Caco-2 (cell line): ENCODE measurements at regions not wholly inside any gene's neighbourhood (a gene's known extent, or its start where the extent isn't known, plus 50 kb on each side); places are given as distances from the start of the nearest gene placed in this dataset.

ENCODE experiments used
- BruUV-seq: library from RNA; stranded (reverse); fragments of 400-500 nt; replicated peaks from 2 replicates; lab custom pipeline; 2021; lab: Mats Ljungman, UMichigan
- CTCF ChIA-PET: fragments of 300-600 bp; sonication (Branson Sonifier 250); formaldehyde crosslinking; loops from one replicate; lab custom pipeline; 2022; ENCODE audit warnings: antibody characterized with exemption; lab: Charles Lee
- POLR2A ChIA-PET: fragments of 300-600 bp; sonication (Branson Sonifier 250); formaldehyde crosslinking; loops from one replicate; lab custom pipeline; 2022; ENCODE audit warnings: antibody characterized with exemption; lab: Charles Lee
- DNase-seq, 2 experiments: peaks; one replicate each; pipeline versions ENCODE4 v3.0.0 to v3.0.0-alpha.2; 2020 to 2022
- H3K27me3 ChIP-seq: replicated peaks from 2 replicates; pipeline ENCODE4 v1.6.0; 2011; ENCODE audit warnings: low read length; ENCODE audit not compliant: control insufficient read depth, insufficient read depth
- H3K36me3 ChIP-seq: 2 replicates; pipeline ENCODE4 v1.5.1; 2011; ENCODE audit warnings: low read length; ENCODE audit not compliant: control insufficient read depth, insufficient read depth
- H3K4me1 ChIP-seq: fragments of 250-450 bp; sonication (Bioruptor Pico); 2 replicates; pipeline ENCODE4 v1.5.1; 2020; ENCODE audit warnings: mild to moderate bottlenecking
- H3K4me3 ChIP-seq: 2 replicates; pipeline ENCODE4 v1.5.1; 2011; ENCODE audit warnings: low read depth, mild to moderate bottlenecking, control low read depth, low read length
- H3K9me3 ChIP-seq: fragments of 250-450 bp; sonication (Bioruptor Pico); 2 replicates; pipeline ENCODE4 v1.5.1; 2020; ENCODE audit warnings: mild to moderate bottlenecking, moderate library complexity
- H3K27ac Mint-ChIP-seq: one replicate; pipeline ENCODE4 v1.8.0; 2022; ENCODE audit warnings: mixed read lengths; ENCODE audit not compliant: unreplicated experiment
- H3K27me3 Mint-ChIP-seq: one replicate; pipeline ENCODE4 v1.8.0; 2022; ENCODE audit warnings: mixed read lengths; ENCODE audit not compliant: insufficient read depth, unreplicated experiment
- H3K36me3 Mint-ChIP-seq: one replicate; pipeline ENCODE4 v1.8.0; 2022; ENCODE audit warnings: mild to moderate bottlenecking, mixed read lengths; ENCODE audit not compliant: insufficient read depth, unreplicated experiment
- H3K4me1 Mint-ChIP-seq: one replicate; pipeline ENCODE4 v1.8.0; 2022; ENCODE audit warnings: low read depth, mixed read lengths; ENCODE audit not compliant: unreplicated experiment
- H3K4me3 Mint-ChIP-seq: one replicate; pipeline ENCODE4 v1.8.0; 2022; ENCODE audit warnings: mild to moderate bottlenecking, moderate library complexity, mixed read lengths; ENCODE audit not compliant: unreplicated experiment
- H3K9me3 Mint-ChIP-seq: one replicate; pipeline ENCODE4 v1.8.0; 2022; ENCODE audit warnings: mixed read lengths; ENCODE audit not compliant: unreplicated experiment
- intact Hi-C: fragments of 100-400 bp; cut with micrococcal nuclease; formaldehyde crosslinking; loops from one replicate; pipeline ENCODE4 v1.10.0; 2022; ENCODE audit not compliant: unreplicated experiment
- TF ChIP-seq, protein P1 (sequence below), 2 experiments: fragments of 200-600 bp in 1 of 2; IDR thresholded peaks; 1 replicate in 1 of 2; 2 replicates in 1 of 2; pipeline versions ENCODE4 v1.5.1 to v1.8.0; 2011 to 2022; ENCODE audit warnings: antibody characterized with exemption in 1 of 2, control low read depth in 1 of 2, inconsistent platforms in 1 of 2, low read depth in 1 of 2, low read length in 1 of 2, mild to moderate bottlenecking in 1 of 2, moderate library complexity in 1 of 2; ENCODE audit not compliant: insufficient read depth in 1 of 2, severe bottlenecking in 1 of 2, unreplicated experiment in 1 of 2

DNA sequence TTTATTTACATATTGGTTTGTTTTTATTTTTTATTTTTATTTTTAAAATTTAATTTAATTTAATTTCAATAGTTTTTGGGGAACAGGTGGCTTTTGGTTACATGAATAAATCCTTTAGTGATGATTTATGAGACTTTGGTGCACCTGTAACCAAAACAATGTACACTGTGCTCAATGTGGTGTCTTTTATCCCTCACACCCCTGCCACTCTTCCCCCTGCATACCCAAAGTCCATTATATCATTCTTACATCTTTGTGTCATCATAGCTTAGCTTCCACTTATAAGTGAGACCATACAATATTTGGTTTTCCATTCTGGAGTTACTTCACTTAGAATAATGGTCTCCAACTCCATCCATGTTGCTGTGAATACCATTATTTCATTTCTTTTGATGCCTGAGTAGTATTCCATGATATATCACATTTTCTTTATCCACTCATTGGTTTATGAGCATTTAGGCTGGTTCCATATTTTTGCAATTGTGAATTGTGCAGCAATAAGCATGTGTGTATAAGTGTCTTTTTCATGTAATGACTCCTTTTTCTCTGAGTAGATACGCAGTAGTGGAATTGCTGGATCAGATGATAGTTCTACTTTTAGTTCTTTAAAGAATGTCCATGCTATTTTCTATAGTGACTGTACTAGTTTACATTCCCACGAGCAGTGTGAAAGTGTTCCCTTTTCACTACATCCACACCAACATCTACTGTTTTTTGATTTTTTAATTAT is 157.1 kb downstream of the CPXCR1 start:
- TF ChIP-seq, protein P1, sequence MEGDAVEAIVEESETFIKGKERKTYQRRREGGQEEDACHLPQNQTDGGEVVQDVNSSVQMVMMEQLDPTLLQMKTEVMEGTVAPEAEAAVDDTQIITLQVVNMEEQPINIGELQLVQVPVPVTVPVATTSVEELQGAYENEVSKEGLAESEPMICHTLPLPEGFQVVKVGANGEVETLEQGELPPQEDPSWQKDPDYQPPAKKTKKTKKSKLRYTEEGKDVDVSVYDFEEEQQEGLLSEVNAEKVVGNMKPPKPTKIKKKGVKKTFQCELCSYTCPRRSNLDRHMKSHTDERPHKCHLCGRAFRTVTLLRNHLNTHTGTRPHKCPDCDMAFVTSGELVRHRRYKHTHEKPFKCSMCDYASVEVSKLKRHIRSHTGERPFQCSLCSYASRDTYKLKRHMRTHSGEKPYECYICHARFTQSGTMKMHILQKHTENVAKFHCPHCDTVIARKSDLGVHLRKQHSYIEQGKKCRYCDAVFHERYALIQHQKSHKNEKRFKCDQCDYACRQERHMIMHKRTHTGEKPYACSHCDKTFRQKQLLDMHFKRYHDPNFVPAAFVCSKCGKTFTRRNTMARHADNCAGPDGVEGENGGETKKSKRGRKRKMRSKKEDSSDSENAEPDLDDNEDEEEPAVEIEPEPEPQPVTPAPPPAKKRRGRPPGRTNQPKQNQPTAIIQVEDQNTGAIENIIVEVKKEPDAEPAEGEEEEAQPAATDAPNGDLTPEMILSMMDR (IDR thresholded peaks at IDR 0.05; ENCODE audit: insufficient read depth in 1 of 2, low read depth in 1 of 2, low read length in 1 of 2, severe bottlenecking in 1 of 2, unreplicated experiment in 1 of 2) = no peak
- H3K4me3 ChIP-seq = no peak overlapping the region
- no peak overlapping the region for H3K4me3 Mint-ChIP-seq
- H3K36me3 ChIP-seq = no peaks in the 10 kb centered on the region
- H3K9me3 ChIP-seq = no peaks in the 10 kb centered on the region
- ChIA-PET POLR2A (no interaction called here), CTCF (no interaction called here)
- H3K4me1 ChIP-seq = no peaks in the 10 kb centered on the region
- H3K27ac Mint-ChIP-seq = no peak overlapping the region
- no peaks in the 10 kb centered on the region for H3K36me3 Mint-ChIP-seq
- H3K27me3 Mint-ChIP-seq = no peaks in the 10 kb centered on the region
- BruUV-seq = no TSS peak
- H3K27me3 ChIP-seq = no peaks in the 10 kb centered on the region
- intact Hi-C loops = no loop called here
- H3K9me3 Mint-ChIP-seq = no peaks in the 10 kb centered on the region
- H3K4me1 Mint-ChIP-seq = no peaks in the 10 kb centered on the region
- DNase-seq = no peak

DNA sequence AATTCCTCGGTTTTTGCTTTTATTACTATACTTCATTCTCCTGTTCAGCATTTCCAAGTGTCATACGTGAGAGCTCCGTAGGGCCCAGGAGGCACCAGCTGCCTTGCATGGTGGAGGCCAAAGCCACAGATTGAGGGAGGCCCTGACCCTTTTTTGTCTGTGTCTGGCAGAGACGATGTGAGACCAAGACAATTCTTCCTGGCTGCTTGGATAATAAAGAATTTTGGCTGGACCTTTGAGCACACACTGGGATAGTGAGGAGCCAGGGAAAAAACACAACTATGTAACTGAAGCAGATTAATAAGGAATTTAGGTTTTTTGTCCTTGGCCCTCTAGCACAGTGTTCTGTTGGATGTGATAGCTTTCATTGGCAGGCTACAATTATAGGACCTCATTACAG is 161.0 kb downstream of the CPXCR1 start:
- Mint-ChIP-seq H3K27me3 (no peaks in the 10 kb centered on the region), H3K9me3 (no peaks in the 10 kb centered on the region), H3K4me3 (no peak overlapping the region), H3K4me1 (no peaks in the 10 kb centered on the region), H3K27ac (no peak overlapping the region), H3K36me3 (no peaks in the 10 kb centered on the region)
- intact Hi-C loops = no loop called here
- H3K4me3 ChIP-seq = no peak overlapping the region
- no peaks in the 10 kb centered on the region for H3K27me3 ChIP-seq
- no peak for DNase-seq
- no peaks in the 10 kb centered on the region for H3K36me3 ChIP-seq
- TF ChIP-seq, protein P1 (IDR thresholded peaks at IDR 0.05; ENCODE audit: insufficient read depth in 1 of 2, low read depth in 1 of 2, low read length in 1 of 2, severe bottlenecking in 1 of 2, unreplicated experiment in 1 of 2) = no peak
- ChIA-PET CTCF (no interaction called here), POLR2A (no interaction called here)
- H3K9me3 ChIP-seq = no peaks in the 10 kb centered on the region
- no peaks in the 10 kb centered on the region for H3K4me1 ChIP-seq
- BruUV-seq = no TSS peak

DNA sequence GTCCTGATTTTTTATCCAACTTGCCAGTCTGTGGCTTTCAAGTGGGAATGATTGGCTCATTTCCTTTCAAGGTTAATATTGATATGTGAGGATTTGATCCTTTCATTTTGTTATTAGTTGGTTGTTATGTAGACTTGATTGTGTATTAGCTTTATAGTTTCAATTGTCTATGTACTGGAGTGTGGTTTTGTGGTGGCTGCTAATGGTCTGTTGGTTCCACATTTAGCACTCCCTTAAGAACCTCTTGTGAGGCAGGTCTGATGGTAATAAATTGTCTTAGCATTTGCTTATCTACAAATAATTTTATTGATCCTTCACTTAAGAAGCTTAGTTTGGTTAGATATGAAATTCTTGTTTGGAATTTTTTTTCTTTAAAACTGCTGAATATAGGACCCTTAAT is 190.6 kb downstream of the CPXCR1 start:
- no peaks in the 10 kb centered on the region for H3K4me1 ChIP-seq

More for the DNA sequence above, 190.6 kb downstream of the CPXCR1 start:
- Mint-ChIP-seq H3K36me3 (no peaks in the 10 kb centered on the region), H3K4me1 (no peaks in the 10 kb centered on the region), H3K4me3 (no peak overlapping the region), H3K27me3 (no peaks in the 10 kb centered on the region), H3K9me3 (no peaks in the 10 kb centered on the region), H3K27ac (no peak overlapping the region)
- no TSS peak for BruUV-seq
- Histone ChIP-seq H3K36me3 (no peaks in the 10 kb centered on the region), H3K27me3 (no peaks in the 10 kb centered on the region), H3K4me3 (no peak overlapping the region), H3K9me3 (no peaks in the 10 kb centered on the region)
- DNase-seq = no peak
- TF ChIP-seq, protein P1 (IDR thresholded peaks at IDR 0.05; ENCODE audit: insufficient read depth in 1 of 2, low read depth in 1 of 2, low read length in 1 of 2, severe bottlenecking in 1 of 2, unreplicated experiment in 1 of 2) = no peak
- ChIA-PET POLR2A (no interaction called here), CTCF (no interaction called here)
- intact Hi-C loops = no loop called here
